ENCODE measurements at regions not wholly inside any gene's neighbourhood (a gene's known extent, or its start where the extent isn't known, plus 50 kb on each side); places are given as distances from the start of the nearest gene placed in this dataset.
"Not testable (repeated sequence)": the region's sequence is repeated elsewhere in the genome, so short reads cannot be mapped to it uniquely, and the experiment has no call there.

DNA sequence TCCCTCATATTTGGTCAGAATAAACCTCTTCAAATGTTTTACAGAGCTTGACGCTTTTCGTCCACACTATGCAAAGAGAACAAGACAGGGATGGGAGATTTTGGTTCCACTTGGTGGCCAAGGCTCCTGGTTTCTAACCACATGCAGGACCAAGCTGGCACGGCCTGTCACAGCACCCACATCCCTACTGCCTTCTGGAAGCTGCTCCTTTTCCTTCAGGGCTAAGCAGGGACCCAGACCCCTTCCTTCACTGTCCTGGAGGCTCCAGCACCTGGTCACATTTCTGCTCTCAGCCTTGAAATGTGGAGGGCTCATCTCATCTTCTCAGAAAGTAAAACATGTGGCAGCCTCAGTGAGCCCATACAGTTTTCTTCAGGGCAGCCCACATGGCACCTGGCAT, 50.4 kb upstream of the ARHGEF7 start:
- no peak for DNase-seq (ENCODE audit: low read depth in 3 of 3)

DNA sequence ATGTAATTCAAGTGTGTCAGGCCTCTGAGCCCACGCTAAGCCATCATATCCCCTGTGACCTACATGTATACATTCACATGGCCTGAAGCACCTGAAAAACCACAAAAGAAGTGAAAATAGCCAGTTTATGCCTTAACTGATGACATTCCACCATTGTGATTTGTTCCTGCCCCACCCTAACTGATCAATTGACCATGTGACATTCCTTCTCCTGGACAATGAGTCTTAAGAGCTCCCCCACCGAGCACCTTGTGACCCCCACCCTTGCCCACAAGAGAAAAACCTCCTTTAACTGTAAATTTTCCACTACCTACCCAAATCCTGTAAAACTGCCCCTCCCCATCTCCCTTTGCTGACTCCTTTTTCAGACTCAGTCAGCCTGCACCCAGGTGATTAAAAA, 52.1 kb upstream of the ARHGEF7 start:
- DNase-seq (ENCODE audit: low read depth in 3 of 3): no peak

DNA sequence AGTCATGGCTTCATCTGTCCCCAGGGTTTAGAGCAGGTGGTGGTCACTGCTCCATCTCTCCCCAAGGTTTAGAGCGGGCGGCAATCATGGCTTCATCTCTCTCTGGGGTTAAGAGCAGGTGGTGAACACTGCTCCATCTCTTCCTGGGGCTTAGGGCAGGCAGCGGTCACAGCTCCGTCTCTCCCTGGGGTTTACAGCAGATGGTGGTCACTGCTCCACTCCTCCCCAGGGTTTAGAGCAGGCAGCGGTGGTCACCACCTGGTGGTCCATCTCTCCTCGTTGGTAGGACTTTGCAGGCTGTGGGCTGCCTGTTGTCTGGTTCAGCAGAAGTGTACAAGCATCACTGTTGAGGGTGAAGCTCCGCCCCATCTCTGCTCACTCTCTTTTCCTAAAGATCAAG, 52.8 kb upstream of the ARHGEF7 start:
- DNase-seq (ENCODE audit: low read depth in 3 of 3): no peak

DNA sequence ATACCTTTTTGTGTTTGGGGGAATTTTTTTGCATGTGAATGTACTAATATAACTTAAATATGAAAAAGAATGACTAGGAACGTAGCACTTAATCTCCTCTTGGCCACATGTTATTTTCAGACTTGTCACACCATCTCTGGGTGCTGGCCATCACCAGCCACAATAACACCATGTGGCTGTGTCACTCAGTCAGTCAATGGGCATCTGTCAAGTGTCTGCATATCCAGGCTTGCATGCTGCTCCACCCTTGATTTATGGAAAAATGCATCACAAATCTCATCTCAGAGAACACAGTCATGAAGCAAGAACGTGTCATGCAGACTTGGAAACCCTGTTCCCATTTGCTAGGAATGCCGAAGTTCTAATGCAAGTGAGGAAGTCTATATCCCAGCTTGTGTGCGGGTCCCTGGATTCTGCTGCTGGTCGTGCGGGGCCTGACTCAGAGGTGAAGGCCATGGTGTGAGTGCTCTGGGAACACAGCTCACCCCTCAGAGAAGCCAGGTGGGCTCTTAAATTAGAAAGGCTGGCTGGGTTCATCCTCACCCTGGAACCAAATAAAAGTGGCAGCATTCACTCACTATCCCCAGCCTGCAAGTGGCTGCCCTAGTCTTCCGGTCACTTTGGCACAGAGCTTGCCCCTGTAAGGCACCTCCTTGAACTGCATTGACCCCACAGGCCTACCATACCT, 53.6 kb upstream of the ARHGEF7 start:
- DNase-seq (ENCODE audit: low read depth in 3 of 3): no peak

DNA sequence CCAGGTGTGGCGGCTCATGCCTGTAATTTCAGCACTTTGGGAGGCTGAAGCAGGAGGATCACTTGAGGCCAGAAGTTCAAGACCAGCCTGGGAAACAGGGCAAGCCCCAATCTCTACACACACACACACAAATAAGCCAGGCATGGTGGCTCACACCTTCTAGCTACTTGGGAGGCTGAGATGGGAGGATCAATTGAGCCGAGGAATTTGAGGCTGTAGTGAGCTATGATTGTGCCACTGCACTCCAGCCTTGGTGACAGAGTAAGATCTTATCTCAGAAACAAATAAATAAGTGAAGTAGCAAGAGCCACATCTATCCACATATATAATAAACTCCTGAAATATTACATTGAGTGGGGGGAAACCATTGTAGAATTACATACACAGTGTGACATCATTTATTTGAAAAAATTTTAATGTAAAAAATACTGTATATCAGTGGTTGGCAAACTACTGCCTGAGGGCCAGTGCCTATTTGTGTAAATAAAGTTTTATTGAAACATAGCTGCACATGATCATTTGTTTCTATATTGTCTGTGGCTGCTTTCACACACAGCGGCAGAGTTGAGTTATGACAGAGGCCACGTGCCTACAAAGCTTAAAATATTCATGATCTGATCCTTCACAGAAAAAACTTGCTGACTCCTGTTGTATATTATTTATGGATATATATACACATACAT, 54.7 kb upstream of the ARHGEF7 start:
- no peak for DNase-seq (ENCODE audit: low read depth in 3 of 3)

DNA sequence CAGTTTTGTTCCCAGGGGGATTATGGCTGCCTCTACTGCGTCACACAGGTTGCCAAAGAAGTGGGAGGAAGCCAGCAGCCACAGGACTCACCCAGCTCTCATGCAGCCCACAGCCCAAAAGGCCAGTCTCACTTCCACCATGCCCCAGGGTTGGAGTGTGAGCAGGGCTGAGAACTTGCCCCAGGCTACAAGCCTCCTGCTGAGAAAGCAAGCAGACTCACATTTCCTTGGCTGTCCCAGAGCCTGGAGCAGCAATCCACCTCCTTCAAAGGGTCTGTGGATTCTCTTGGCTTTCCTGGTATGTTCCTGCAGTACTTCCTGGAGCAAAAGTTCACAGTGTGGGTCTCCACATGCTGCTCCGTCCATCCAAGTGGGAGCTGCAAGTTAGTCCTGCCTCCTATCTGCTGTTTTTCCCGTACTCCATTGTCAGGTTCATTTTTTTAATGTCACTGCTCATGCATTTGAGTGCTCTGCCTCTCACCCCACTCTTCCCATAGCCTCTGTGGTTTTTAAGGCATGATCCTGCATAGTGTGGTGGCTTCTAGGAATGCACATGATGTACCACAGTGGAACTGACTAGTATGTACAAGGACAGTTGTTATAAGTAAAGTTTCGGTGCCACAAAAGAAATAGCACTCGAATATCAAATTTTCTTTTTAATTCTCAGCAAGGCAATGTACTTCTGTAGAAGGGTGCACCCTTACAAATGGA, 56.2 kb upstream of the ARHGEF7 start:
- no peak for DNase-seq (ENCODE audit: low read depth in 3 of 3)

DNA sequence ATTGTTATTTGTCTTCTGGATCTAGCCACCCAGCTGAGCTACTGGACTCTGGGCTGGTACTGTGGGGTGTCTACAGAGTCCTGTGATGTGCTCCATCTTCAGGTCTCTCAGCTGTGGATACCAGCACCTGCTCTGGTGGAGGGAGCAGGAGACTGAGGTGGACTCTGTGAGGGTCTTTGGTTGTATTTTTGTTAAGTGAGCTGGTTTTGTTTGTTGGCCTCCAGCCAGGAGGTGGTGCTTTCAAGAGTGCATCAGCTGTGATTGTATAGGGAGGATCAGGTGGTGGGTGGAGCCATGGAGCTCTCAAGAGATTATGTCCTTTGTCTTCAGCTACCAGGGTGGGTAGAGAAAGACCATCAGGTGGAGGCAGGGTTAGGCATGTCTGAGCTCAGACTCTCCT, 56.8 kb upstream of the ARHGEF7 start:
- not testable (repeated sequence) for DNase-seq (ENCODE audit: low read depth in 3 of 3)

DNA sequence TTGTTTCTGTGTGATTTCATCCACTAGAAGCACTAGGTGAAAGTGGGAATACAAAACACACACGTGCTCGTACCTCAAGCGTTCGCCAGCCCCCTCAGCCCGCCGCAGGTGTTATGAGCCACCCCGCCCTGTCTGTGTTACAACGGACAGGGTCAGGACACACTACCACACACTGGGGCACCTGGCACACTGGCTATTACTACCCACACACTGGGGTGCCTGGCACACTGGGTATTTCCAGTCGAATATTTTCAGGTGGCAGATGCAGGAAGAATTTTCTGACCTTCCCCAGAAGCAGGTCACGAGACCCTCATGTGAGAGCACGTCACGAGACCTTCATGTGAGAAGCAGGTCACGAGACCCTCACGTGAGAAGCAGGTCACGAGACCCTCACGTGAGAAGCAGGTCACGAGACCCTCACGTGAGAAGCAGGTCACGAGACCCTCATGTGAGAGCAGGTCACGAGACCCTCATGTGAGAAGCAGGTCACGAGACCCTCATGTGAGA, 63.3 kb upstream of the ARHGEF7 start:
- DNase-seq (ENCODE audit: low read depth in 3 of 3): not testable (repeated sequence)

DNA sequence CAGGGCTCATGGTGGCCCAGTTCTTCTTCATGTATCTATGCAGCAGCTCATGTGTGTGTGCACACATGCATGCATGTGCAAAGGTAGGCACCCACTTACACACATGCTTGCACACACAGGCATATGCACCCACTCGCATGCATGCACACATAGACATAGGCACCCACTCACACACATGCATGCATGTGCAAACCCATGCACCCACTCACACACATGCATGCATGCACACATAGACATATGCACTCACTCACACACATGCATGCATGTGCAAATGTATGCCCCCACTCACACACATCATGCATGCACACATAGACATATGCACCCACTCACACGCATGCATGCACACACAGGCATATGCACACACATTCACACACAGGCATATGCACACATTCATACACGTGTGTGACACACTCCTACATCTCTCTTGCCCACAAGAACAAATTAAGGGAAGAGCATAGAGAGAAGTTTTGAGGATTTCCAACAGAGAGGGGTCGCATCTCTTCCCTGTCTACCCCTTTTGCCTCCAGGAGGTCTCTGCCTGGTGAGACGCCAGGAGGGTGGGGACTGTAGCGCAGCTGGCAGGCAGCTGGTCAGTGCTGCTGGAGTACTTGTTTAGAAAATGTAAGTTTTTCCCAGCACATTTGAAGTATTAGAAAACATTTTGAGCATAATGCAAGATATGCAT, 63.9 kb upstream of the ARHGEF7 start:
- no peak for DNase-seq (ENCODE audit: low read depth in 3 of 3)

DNA sequence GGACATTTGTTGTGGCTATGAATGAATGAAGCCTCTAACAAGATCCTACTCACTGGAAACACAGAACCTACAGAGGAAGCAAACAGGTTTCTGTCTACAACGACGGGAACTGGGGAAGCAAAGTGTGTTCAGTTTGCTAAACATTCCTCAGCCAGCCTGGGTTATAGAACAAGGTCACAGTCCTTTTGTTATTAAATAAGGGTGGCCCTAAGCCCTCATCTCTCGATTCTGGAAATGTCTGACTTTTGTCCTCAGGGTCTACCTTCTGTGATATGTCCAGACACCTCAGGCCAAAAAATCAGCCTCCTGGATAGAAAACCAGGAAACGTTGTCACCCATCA, 64.6 kb upstream of the ARHGEF7 start:
- no peak for DNase-seq (ENCODE audit: low read depth in 3 of 3)

DNA sequence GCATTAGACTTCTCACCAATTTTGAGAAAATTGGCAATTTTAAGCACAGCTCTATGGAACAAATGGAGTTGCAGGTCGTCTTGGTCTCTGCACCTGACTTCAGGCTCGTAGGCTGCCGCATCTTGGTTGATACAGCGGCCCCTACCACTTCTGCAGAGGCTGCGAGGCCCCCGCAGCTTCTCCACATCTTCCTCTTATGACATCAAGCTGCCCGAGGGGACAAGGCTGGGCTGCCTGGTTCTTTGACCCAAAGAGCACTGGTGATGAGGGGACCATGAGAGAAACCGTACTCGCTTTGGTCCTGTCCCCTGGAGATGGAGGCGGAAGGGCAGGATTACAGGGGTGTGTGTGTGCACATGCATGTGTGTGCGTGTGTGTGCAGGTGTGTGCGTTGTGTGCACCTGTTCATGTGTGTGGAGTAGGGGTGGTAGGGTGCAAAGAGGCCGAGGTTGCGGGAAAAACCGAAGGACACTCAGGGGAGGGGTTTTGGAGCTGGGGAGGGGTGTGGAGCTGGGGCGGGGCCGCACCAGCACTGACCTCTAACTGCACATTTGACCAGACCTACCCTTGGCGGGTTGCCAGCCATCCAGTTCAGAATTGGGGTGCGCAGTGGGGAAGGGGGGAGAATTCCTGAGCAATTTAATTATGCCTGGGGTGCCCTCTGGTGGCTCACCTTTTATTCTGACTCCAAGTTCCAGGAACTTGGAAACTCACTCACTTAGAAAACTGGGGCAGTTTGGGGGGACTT, 65.1 kb upstream of the ARHGEF7 start:
- no peak for DNase-seq (ENCODE audit: low read depth in 3 of 3)

DNA sequence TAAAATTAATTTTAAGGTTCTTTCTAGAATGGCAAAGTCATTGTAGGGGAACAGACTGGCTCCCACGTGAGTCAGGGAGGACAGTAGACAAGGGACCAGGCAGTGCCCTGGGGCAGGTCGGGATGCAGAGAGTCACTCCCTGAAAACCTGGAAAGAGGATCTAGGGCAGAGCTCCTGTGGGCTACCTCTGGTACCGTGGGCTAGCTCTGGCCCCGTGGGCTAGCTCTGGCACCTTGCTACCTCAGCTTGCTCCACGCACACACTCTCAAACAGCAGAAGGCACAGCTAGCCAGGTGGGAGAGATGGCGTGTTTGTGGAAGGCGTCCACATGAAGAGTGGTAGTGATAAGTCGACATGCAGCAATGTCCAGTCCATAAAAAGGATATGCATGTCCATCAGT, 66.7 kb upstream of the ARHGEF7 start:
- no peak for DNase-seq (ENCODE audit: low read depth in 3 of 3)

DNA sequence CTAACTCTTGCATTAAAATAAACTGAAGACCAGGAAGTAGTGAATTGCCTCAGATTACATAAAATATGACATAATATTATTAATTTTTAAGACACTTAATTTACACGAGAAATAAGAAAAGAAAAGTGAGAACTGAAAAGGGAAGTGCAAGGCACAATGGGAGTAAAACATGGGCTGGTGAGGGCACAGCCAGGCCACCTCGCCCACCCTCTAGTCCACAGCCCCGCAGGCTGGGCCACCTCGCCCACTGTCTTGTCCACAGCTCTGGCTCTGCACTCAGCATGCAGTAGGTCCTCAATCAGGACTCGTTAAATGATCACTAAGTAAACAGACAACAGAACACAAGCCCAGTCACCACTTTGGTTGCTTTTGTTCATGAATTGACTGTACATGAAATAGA, 67.8 kb upstream of the ARHGEF7 start:
- DNase-seq (ENCODE audit: low read depth in 3 of 3): no peak

DNA sequence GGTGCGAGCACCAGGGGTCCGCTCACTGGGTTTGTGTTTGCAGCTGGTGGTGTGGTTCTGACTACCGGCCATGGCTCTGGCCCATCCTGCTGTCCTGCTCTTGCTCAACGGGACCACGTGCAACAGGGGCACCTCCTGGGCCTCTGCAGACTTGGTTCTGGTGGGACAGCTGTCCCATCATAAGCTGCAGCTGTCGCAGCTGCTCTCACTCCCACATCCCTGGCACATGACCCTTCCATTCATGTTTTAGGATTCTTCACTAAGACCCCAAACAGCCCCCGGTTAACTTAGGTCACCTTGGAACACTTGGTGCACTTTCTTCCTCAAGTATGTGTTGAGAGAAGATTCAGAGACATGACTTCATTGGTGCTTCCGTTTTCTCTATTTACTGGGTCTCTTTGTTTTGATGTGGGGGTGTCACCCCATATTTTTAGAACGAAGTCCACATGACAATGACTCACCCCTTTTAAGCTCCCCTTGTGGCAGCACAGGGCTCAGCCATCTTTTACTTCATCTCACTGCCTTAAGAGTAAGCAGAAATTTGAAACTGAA, 68.4 kb upstream of the ARHGEF7 start:
- no peak for DNase-seq (ENCODE audit: low read depth in 3 of 3)

DNA sequence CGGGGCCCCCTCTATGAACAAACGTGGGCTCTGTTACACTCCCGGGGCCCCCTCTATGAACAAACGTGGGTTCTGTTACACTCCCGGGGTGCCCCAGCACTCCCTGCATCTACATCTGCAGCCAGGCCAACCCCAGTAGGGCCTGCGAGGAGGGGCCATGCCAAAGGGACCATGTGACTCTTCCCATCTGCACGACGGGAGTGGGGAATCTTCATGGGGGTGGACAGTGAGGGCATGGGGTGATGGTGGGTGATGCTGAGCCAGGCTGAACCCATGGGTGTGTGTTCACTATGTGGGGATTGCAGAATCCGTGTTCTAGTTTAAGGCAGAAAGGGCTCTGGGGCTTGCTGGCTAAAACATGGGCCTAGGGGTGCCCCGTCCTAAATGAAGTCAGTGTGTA, 69.9 kb upstream of the ARHGEF7 start:
- no peak for DNase-seq (ENCODE audit: low read depth in 3 of 3)

DNA sequence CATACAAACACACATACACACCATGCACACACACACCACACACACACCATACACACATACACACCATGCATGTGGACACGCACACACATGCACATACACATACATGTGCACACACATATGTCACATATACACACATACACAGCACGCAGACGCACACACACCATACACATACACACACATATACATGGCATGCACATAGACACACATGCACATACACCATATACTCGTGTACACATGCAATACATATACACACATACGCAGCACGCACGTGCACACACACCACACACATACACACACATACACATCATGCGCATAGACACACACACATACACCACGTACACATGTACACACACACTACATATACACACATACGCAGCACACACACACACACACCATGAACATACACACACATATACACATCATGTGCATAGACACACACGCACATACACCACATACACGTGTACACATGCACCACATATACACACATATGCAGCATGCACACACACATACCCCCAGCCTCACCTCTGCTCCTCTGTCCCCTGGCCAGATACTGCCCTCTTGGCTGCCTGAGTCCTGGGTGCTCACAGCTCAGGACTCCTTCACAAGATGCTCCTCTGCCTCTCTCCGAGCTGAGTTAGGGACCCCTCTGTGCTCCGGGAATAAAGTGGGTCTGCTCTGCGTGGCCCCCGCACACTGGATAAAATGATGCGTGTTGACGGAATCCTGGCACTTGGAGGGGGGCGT, 70.9 kb upstream of the ARHGEF7 start:
- no peak for DNase-seq (ENCODE audit: low read depth in 3 of 3)

DNA sequence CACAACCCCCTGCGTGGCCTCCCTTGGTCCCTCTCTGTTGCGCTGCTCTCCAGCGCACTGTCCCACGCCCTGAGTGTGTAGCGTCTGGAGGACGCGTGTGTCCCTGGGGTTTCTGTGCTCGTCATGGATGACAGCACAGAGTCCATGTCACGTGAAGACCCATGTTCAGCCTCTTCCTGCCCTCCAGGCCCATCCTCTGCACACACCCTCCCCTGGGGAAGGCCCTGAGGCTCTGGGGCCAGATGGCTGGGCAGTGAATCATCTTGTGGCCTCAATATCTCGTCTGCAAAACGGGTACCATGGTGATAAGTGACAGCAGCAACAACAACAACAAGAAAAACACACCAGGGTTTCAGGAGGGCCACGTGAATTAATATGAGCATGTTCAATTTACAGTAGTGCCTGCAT, 71.5 kb upstream of the ARHGEF7 start:
- no peak for DNase-seq (ENCODE audit: low read depth in 3 of 3)

DNA sequence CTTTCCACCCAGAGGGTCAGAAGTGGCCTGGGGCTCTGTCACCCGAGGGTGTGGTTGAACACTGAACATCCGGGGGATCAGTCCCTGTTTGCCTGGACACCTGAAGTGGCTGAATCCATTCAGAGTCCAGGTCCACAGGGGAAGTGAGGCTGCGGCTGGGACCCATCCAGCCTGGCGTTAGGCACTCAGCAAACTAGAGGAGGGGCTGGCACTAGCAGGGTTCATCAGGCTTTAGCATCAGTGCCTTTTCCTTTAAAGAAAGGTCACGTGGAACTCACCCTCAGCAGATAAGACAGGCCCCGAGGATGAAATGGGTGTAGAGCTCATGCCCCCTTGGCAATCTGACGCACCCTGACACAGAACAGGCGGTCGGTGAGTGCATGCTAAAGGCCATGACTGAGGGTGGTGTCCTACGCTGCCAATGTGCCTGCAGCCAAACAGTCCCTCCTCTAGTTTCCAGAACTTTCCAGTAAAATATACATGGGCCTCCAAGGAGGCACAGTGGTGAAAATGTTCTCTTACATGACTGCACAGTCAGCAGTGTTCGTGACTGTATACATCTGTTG, 72.4 kb upstream of the ARHGEF7 start:
- DNase-seq (ENCODE audit: low read depth in 3 of 3): no peak

DNA sequence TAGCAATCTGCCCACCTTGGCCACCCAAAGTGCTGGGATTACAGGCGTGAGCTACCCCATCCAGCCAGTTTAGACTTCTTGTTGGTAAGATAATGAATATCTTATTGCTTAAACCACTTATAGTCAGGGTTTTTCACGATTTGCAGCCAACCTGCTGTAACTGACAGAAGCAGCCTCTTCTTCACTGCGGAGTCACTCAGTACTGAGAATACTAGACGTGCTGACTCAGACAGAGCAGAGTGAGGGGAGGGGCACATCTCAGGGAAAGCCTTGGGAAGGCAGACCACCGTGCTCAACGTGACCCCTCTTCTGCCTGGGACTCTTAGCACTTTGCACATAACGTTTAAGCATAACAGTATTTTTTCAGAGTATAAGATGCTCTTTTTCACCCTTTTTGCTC, 74.3 kb upstream of the ARHGEF7 start:
- DNase-seq (ENCODE audit: low read depth in 3 of 3): no peak

DNA sequence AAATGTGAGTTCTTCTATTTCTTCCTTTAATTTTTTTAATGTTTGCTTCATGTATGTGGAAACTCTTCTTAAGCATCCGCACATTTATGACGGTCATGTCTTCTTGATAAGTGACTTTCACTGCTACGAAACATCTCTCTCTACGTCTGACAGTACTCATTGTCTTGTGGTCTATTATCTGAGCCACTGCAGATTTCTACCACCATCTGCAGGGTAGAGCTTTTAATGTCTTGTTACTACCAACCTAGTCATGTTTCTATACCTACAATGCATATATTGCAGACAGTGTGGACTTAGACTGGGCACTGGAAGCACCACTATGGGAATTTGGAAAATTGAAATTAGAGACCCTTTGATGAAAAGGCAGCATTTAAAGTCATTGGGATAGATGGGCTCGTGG, 75.4 kb upstream of the ARHGEF7 start:
- no peak for DNase-seq (ENCODE audit: low read depth in 3 of 3)
